GM23248 (cell line): ENCODE measurements at regions not wholly inside any gene's neighbourhood (a gene's known extent, or its start where the extent isn't known, plus 50 kb on each side); places are given as distances from the start of the nearest gene placed in this dataset.

Experiments
- EZH2 ChIP-seq: fragments of 200-600 bp; sonication (generic); IDR thresholded peaks from 2 replicates; pipeline ENCODE4 v1.6.1; 2018; ENCODE audit warnings: antibody characterized with exemption, mild to moderate bottlenecking; ENCODE audit not compliant: insufficient read depth, poor library complexity, severe bottlenecking
- EZH2phosphoT487 ChIP-seq: fragments of 200-600 bp; sonication (generic); IDR thresholded peaks from 2 replicates; pipeline ENCODE4 v1.6.1; 2018; ENCODE audit warnings: antibody characterized with exemption, moderate library complexity, mild to moderate bottlenecking, low read depth; ENCODE audit not compliant: insufficient read depth

DNA sequence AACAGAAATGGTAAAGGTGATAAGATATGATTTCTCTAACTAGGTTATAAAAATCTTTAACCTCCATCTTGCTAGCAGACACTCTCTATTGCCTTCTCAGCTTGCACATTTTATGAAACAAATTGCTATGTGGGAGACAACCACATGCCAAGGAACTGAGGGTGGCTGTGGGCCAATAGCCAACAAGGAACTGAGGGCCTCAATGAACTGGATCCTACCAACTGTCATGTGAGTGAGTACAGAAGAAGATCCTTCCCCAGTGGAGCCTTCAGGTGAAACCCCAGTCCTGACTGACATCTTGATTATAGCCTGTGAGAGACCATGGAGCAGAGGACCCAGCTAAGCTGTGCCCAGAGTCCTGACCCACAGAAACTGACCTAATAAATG is 129.2 kb upstream of the LRIG1 start:
- no peak for TF ChIP-seq EZH2
- TF ChIP-seq EZH2phosphoT487: no peak
